GM12873 (cell line): ENCODE measurements at regions not wholly inside any gene's neighbourhood (a gene's known extent, or its start where the extent isn't known, plus 50 kb on each side); places are given as distances from the start of the nearest gene placed in this dataset.

Experiments
- TF ChIP-seq, protein P1 (sequence below): IDR thresholded peaks from 2 replicates; pipeline ENCODE4 v1.5.1; 2012; ENCODE audit warnings: low read depth, mild to moderate bottlenecking, moderate library complexity, low read length, control low read depth; ENCODE audit not compliant: insufficient read depth; ENCODE audit errors: missing control alignments

DNA sequence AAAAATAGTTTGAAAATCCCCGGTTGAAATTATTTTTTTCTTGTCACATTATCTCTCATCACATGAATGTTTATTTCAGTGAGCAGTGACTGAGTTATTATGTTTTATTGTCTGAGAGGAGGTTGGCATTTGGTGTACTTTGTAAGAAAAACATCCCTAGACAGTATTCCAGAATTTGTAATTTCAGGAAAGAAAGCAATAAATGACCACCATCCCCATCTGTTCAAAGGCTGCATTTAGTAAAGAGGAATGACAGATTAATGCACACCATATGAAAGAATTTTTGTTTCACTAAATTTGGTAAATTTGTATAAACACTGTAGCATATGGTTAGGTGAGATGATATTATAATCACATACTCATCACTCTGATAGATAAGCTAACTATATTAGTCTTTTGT is 57.1 kb upstream of the FUT9 start:
- TF ChIP-seq, protein P1, sequence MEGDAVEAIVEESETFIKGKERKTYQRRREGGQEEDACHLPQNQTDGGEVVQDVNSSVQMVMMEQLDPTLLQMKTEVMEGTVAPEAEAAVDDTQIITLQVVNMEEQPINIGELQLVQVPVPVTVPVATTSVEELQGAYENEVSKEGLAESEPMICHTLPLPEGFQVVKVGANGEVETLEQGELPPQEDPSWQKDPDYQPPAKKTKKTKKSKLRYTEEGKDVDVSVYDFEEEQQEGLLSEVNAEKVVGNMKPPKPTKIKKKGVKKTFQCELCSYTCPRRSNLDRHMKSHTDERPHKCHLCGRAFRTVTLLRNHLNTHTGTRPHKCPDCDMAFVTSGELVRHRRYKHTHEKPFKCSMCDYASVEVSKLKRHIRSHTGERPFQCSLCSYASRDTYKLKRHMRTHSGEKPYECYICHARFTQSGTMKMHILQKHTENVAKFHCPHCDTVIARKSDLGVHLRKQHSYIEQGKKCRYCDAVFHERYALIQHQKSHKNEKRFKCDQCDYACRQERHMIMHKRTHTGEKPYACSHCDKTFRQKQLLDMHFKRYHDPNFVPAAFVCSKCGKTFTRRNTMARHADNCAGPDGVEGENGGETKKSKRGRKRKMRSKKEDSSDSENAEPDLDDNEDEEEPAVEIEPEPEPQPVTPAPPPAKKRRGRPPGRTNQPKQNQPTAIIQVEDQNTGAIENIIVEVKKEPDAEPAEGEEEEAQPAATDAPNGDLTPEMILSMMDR = no peak

DNA sequence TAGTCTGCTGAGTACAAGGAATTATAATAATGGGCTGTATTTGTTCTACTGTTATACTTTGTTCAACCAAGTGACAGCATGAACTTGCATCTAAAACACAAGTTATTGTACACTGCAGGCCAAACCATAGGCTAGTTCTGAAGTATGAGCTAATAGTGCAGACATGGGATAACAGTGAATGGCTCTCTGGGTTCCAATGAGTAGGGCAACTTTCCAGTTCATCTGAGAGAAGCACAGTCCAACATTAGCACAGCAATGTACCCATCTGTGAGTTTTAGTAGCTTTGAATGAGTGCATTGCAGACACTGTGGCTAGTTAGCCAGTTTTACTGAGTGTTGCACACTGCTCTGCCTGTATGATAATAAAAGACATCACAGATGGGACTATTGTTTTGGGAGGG is 56.5 kb upstream of the FUT9 start:
- TF ChIP-seq, protein P1 = no peak
